Kidney glomerular epithelial cell (primary cell): ENCODE measurements at regions not wholly inside any gene's neighbourhood (a gene's known extent, or its start where the extent isn't known, plus 50 kb on each side); places are given as distances from the start of the nearest gene placed in this dataset.

Experiments used
- DNase-seq: peaks from one replicate; lab custom pipeline; 2025; lab: John Stamatoyannopoulos, UW

GRCh38 chr4:14176613-14177012 is 549.1 kb upstream of the BOD1L1 start:
- DNase-seq: no peak

GRCh38 chr4:14177987-14178386 is 550.5 kb upstream of the BOD1L1 start:
- DNase-seq: no peak

DNA sequence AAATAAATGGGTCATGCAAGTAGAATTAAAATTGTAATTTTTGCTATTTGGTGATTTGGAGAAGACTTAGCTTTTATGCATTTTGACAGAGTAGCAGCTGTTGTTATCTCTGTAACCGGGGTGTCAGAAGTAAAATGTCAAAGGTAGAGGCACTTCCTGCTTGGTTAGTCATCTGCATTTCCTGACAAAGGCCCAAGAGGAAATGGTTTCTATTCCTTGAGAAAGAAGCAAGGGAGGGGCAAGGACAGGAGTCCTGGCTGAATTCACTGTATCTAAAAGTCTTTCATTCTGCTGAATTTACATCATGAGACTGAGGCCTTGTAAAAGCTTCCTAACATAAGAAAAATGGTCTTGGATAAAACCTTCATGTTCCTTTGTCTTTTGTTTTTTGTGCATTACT is 550.9 kb upstream of the BOD1L1 start:
- no peak for DNase-seq

DNA sequence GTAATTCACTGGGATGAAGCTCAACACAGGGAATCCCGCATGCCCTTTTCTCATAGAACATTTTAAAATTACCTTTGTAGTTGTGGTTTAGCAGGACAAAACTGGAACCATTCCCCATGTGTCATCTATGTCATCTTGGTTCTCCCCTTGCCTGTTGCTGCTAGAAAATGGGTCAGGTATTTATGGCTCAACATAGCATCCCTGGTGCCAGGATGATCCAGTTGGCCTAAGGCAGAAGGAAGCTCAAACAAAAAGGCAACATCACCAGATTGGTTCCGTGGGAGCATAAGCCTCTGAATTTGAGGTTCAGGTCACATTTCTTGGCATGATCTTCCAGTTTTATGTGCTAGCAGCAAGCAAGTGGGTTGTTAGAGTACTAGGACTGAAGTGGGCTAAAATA is 552.6 kb upstream of the BOD1L1 start:
- no peak for DNase-seq

- DNase-seq: no peak
These were observed 553.6 kb upstream of the BOD1L1 start for GRCh38 chr4:14180983-14181601.

- no peak for DNase-seq
These were observed 554.6 kb upstream of the BOD1L1 start for GRCh38 chr4:14182148-14182547.

DNA sequence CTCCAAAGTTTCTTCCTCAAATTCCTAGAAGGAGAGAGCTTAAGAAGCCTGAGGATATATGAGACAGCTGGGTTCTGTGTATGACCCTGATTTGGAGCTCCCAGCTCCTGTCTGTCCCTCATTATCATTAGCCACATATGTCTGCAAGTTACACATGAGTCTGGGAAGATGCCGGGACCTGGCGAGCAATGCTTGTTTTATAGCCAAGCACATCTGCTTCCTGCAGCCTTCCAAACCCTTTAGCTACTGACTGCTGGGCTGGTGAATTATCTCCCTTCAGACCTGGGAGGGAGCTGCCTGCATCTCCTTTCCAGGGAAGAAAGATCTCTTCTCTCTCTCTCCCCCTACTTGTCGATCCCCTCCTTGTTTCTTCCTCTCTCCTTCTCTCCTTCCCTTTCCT is 556.7 kb upstream of the BOD1L1 start:
- DNase-seq: no peak

DNA sequence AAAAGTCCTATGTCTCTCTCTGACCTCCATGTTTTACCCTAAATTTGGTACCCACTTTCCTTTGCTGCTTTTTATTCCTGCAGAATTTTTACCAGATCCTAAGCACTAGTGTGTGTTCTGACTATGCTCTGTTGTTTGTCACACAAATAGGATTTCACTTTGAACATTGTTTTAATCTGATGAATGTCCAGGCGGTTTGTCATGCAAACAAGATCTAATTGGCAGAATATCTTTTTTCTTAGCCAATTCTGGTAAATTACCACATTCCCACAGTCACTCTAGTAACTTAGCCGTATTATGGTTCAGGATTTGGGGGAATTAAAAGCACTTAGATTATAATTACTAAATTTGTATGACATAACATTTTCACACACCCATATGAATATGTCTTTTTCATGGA is 557.2 kb upstream of the BOD1L1 start:
- DNase-seq: no peak

- no peak for DNase-seq
These were observed 560.7 kb upstream of the BOD1L1 start for GRCh38 chr4:14188214-14188613.

GRCh38 chr4:14193601-14194000 is 566.1 kb upstream of the BOD1L1 start:
- no peak for DNase-seq

DNA sequence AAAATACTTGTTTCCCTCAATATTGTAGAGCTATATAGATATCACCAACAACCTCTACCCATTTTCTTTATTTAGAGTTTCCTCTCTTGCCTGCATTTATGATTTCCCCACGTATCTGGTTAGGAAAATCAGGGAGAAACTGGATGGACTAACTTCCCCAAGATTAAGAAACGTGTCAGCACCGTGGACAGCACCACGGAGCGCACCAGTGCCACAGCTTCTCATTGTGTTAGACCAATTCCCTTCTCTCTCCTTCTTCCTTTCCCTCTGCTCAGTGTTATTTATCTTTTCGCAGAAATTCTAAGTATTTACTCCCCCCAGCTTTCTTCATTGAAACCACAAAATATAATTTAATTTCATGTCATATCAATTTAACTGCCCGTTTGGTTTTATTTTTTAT is 568.6 kb upstream of the BOD1L1 start:
- peak; percentile 59 for DNase-seq

GRCh38 chr4:14215116-14215770 is 587.7 kb upstream of the BOD1L1 start:
- no peak for DNase-seq

GRCh38 chr4:14217401-14217800 is 589.9 kb upstream of the BOD1L1 start:
- no peak for DNase-seq

DNA sequence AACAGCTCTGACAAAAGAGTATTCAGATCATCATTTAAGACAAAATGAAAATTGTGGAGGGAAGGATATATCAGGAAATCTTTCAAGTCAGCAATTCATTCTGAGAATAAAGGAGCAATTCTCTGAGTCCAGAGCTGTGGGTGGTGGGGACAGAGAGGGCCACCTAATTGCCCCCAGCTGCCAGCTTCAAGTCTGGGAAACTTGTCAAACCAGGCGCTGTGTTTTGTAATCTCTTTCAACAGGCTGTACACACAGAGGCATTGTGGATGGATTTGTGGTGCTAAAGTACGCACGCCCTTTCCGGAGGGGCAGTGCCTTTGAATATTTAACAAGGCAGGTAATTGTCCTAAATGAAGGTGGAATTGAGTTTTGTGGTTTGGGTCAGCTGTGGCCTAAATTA is 591.1 kb upstream of the BOD1L1 start:
- no peak for DNase-seq

DNA sequence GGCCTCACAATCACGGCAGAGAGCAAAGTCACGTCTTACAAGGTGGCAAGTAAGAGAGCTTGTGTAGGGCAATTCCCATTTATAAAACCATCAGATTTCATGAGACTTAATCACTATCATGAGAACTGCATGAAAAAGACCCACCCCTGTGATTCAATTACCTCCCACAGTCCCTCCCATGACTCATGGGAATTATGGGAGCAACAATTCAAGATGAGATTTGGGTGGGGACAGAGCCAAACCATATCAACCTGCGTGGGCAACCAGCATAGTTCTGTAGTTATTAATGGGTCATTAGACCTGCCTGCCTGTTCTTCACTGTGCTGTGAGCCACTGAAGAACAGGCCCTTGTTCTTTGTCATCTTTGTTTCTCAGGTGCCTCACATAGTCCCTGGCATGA is 593.7 kb upstream of the BOD1L1 start:
- DNase-seq: no peak

GRCh38 chr4:14222377-14223029 is 595.0 kb upstream of the BOD1L1 start:
- DNase-seq: no peak

GRCh38 chr4:14223461-14223860 is 595.9 kb upstream of the BOD1L1 start:
- DNase-seq: no peak

- DNase-seq: no peak
These were observed 598.2 kb upstream of the BOD1L1 start for GRCh38 chr4:14225688-14226207.

DNA sequence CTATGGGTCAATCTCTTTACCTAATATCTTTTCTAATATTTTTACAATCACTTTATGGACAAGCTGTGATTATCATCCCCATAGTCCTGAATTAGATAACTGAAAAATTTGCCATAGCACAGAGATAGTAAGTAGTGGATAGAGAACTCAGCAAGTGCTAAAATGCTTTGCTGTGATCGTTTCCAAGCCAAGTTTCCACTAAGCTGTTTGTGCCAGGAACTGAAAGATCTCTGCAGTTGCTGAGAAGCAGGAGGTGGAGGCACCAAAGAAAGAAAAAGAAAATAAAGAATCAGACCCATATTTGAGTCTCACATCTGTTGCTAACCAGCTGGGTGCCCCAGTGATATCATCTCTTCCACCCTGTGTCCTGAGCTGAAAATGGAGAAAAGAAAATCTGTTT is 605.6 kb upstream of the BOD1L1 start:
- no peak for DNase-seq

GRCh38 chr4:14234307-14234706 is 606.8 kb upstream of the BOD1L1 start:
- no peak for DNase-seq

- DNase-seq: no peak
These were observed 608.8 kb upstream of the BOD1L1 start for GRCh38 chr4:14236359-14236758.

- DNase-seq: no peak
These were observed 610.4 kb upstream of the BOD1L1 start for GRCh38 chr4:14237911-14238310.

DNA sequence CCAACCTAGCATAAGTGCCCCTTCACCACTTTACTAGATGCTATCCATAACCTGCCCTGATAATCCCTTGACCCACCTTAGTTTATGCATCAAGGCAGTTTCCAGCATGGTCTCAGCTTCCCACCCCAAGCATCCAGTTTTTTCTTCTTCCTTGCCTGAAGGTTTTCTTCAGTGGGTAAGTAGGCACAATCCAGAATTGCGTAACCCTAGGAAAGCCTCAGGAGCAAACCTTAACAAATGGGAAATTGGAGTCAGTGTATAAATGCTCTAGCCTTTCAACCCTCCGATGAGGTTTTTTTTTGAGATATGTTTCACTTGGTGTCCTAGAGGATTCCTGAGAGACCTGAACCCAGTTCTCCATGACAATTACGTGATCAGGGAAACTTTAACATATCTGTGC is 614.0 kb upstream of the BOD1L1 start:
- DNase-seq: no peak
